H1 (cell line): ENCODE measurements at regions not wholly inside any gene's neighbourhood (a gene's known extent, or its start where the extent isn't known, plus 50 kb on each side); places are given as distances from the start of the nearest gene placed in this dataset.

ENCODE experiments used
- CTCF ChIA-PET: fragments of 300-600 bp; sonication (Branson Sonifier 250); formaldehyde crosslinking; loops from one replicate; lab custom pipeline; 2021; ENCODE audit not compliant: partially characterized antibody; lab: Charles Lee
- POLR2A ChIA-PET: fragments of 300-600 bp; sonication (Branson Sonifier 250); formaldehyde crosslinking; loops from one replicate; lab custom pipeline; 2021; ENCODE audit warnings: inconsistent platforms; ENCODE audit not compliant: partially characterized antibody; lab: Charles Lee
- DNase-seq, 2 experiments: peaks; one replicate each; pipeline versions ENCODE4 v3.0.0 to v3.0.0-alpha.2; 2010 to 2022; ENCODE audit warnings: low spot score in 2 of 2, low read depth in 1 of 2, mixed read lengths in 1 of 2
- FAIRE-seq: peaks from 2 replicates; lab custom pipeline; 2011; peaks lifted over from hg19 to GRCh38; lab: Jason Lieb, UNC
- H2AFZ ChIP-seq: 2 replicates; pipeline ENCODE4 v1.8.1; 2012; ENCODE audit warnings: low read length, inconsistent platforms
- H2AK5ac ChIP-seq: 2 replicates; pipeline ENCODE4 v1.6.1; 2013; ENCODE audit warnings: low read depth, low read length
- H2BK120ac ChIP-seq: replicated peaks from 2 replicates; pipeline ENCODE3; 2013; ENCODE audit warnings: low read depth, low read length, inconsistent platforms
- H2BK12ac ChIP-seq: 2 replicates; pipeline ENCODE4 v1.6.1; 2013; ENCODE audit warnings: low read depth, low read length
- H2BK15ac ChIP-seq: 2 replicates; pipeline ENCODE4 v1.6.1; 2013; ENCODE audit warnings: low read length
- H2BK20ac ChIP-seq: 2 replicates; pipeline ENCODE4 v1.6.1; 2013; ENCODE audit warnings: low read length
- H2BK5ac ChIP-seq: 2 replicates; pipeline ENCODE4 v1.6.1; 2013; ENCODE audit warnings: low read depth, low read length
- H3K14ac ChIP-seq: 2 replicates; pipeline ENCODE4 v1.6.1; 2013; ENCODE audit warnings: inconsistent platforms; ENCODE audit not compliant: insufficient read length
- H3K18ac ChIP-seq: 2 replicates; pipeline ENCODE4 v1.6.1; 2013; ENCODE audit warnings: low read length; ENCODE audit errors: extremely low read depth
- H3K23ac ChIP-seq: 2 replicates; pipeline ENCODE4 v1.6.1; 2013; ENCODE audit warnings: inconsistent platforms; ENCODE audit not compliant: insufficient read length
- H3K23me2 ChIP-seq: 2 replicates; pipeline ENCODE4 v1.6.1; 2013; ENCODE audit warnings: low read depth, low read length
- H3K27ac ChIP-seq: 2 replicates; pipeline ENCODE4 v1.6.1; 2011; ENCODE audit warnings: low read depth, low read length, inconsistent platforms
- H3K27me3 ChIP-seq, 4 experiments: replicated peaks in 1 of 4; 1 replicate in 1 of 4; 2 replicates in 3 of 4; pipeline versions ENCODE4 v1.6.1 to v1.8.1; 2011 to 2013; ENCODE audit warnings: low read length in 3 of 4, mild to moderate bottlenecking in 3 of 4, inconsistent platforms in 2 of 4, mixed read lengths in 2 of 4, moderate library complexity in 1 of 4; ENCODE audit not compliant: control insufficient read depth in 3 of 4, insufficient read depth in 3 of 4; ENCODE audit errors: extremely low read depth in 1 of 4
- H3K36me3 ChIP-seq, 4 experiments: 2 replicates each; pipeline versions ENCODE4 v1.6.1 to v1.8.1; 2011 to 2013; ENCODE audit warnings: mild to moderate bottlenecking in 4 of 4, low read length in 3 of 4, moderate library complexity in 2 of 4, control low read depth in 1 of 4, inconsistent platforms in 1 of 4; ENCODE audit not compliant: insufficient read depth in 4 of 4, control insufficient read depth in 2 of 4
- H3K4ac ChIP-seq: replicated peaks from 2 replicates; pipeline ENCODE3; 2013; ENCODE audit warnings: low read length, low read depth, mixed read lengths, inconsistent platforms; ENCODE audit not compliant: insufficient read length
- H3K4me1 ChIP-seq, 4 experiments: replicated peaks in 1 of 4; 1 replicate in 1 of 4; 2 replicates in 3 of 4; pipeline versions ENCODE4 v1.6.1 to v1.8.1; 2011 to 2013; ENCODE audit warnings: low read length in 3 of 4, inconsistent platforms in 2 of 4, mixed read lengths in 1 of 4; ENCODE audit not compliant: insufficient read depth in 4 of 4, control insufficient read depth in 3 of 4
- H3K4me2 ChIP-seq, 2 experiments: 2 replicates each; pipeline versions ENCODE4 v1.6.1 to v1.8.1; 2011 to 2013; ENCODE audit warnings: low read depth in 2 of 2, low read length in 2 of 2, control low read depth in 1 of 2, inconsistent platforms in 1 of 2, mild to moderate bottlenecking in 1 of 2; ENCODE audit not compliant: insufficient read depth in 1 of 2
- H3K4me3 ChIP-seq, 4 experiments: fragments of 200-600, 300-600 bp in 1 of 4; sonication (generic), shearing (Covaris generic), sonication (Bioruptor Twin) in 1 of 4; 2 replicates each; pipeline versions ENCODE4 v1.5.1 to v1.8.1; 2011 to 2016; ENCODE audit warnings: low read length in 4 of 4, low read depth in 3 of 4, control low read depth in 2 of 4, inconsistent platforms in 2 of 4, mild to moderate bottlenecking in 2 of 4, mixed read lengths in 1 of 4, moderate library complexity in 1 of 4; ENCODE audit not compliant: insufficient read depth in 2 of 4; ENCODE audit errors: extremely low read depth in 1 of 4
- H3K56ac ChIP-seq: replicated peaks from 2 replicates; pipeline ENCODE3; 2013; ENCODE audit warnings: low read depth, mild to moderate bottlenecking, mixed read lengths, low read length, inconsistent platforms; ENCODE audit not compliant: insufficient read length
- H3K79me1 ChIP-seq: 2 replicates; pipeline ENCODE4 v1.6.1; 2013; ENCODE audit warnings: low read depth, low read length, control low read depth
- H3K79me2 ChIP-seq, 2 experiments: 2 replicates each; pipeline versions ENCODE4 v1.6.1 to v1.8.1; 2012 to 2013; ENCODE audit warnings: low read length in 2 of 2, mild to moderate bottlenecking in 2 of 2, inconsistent platforms in 1 of 2; ENCODE audit not compliant: insufficient read depth in 2 of 2, control insufficient read depth in 1 of 2
- H3K9ac ChIP-seq, 4 experiments: replicated peaks in 1 of 4; 1 replicate in 1 of 4; 2 replicates in 3 of 4; pipeline versions ENCODE4 v1.6.1 to v1.8.1; 2011 to 2013; ENCODE audit warnings: low read depth in 3 of 4, low read length in 3 of 4, control low read depth in 2 of 4, mild to moderate bottlenecking in 2 of 4, moderate library complexity in 2 of 4, inconsistent platforms in 1 of 4; ENCODE audit errors: extremely low read depth in 1 of 4
- H3K9me3 ChIP-seq, 2 experiments: 2 replicates each; pipeline versions ENCODE4 v1.6.1 to v1.8.1; 2012 to 2013; ENCODE audit warnings: mild to moderate bottlenecking in 2 of 2, moderate library complexity in 2 of 2, control low read depth in 1 of 2, inconsistent platforms in 1 of 2, low read depth in 1 of 2, low read length in 1 of 2, mixed read lengths in 1 of 2; ENCODE audit not compliant: insufficient read depth in 2 of 2
- H4K20me1 ChIP-seq, 2 experiments: replicated peaks in 1 of 2; 2 replicates each; pipeline versions ENCODE3 to v1.8.1; 2011 to 2013; ENCODE audit warnings: inconsistent platforms in 2 of 2, low read length in 2 of 2, mild to moderate bottlenecking in 1 of 2; ENCODE audit not compliant: insufficient read depth in 2 of 2, control insufficient read depth in 1 of 2
- H4K5ac ChIP-seq: 2 replicates; pipeline ENCODE4 v1.6.1; 2013; ENCODE audit warnings: low read length, low read depth, mixed read lengths, inconsistent platforms; ENCODE audit not compliant: insufficient read length
- H4K8ac ChIP-seq: 2 replicates; pipeline ENCODE4 v1.8.0; 2013; ENCODE audit warnings: mild to moderate bottlenecking, moderate library complexity, low read length, inconsistent platforms; ENCODE audit not compliant: insufficient read depth; ENCODE audit errors: extremely low read depth
- H4K91ac ChIP-seq: replicated peaks from 2 replicates; pipeline ENCODE3; 2013; ENCODE audit warnings: low read length, mixed read lengths, inconsistent platforms; ENCODE audit not compliant: insufficient read length
- CBX8 ChIP-seq: fragments of 300-800, 300-1000 bp; sonication (generic); IDR thresholded peaks from 2 replicates; pipeline ENCODE4 v1.7.1; 2016; ENCODE audit warnings: low read depth, low read length, borderline replicate concordance
- EP300 ChIP-seq, 2 experiments: IDR thresholded peaks; 1 replicate in 1 of 2; 2 replicates in 1 of 2; pipeline ENCODE4 v1.6.1; 2011 to 2012; ENCODE audit warnings: low read depth in 2 of 2, low read length in 2 of 2, mild to moderate bottlenecking in 2 of 2, borderline replicate concordance in 1 of 2, inconsistent platforms in 1 of 2, moderate library complexity in 1 of 2
- HDAC2 ChIP-seq, 2 experiments: fragments of 300-600 bp in 1 of 2; sonication (generic) in 1 of 2; IDR thresholded peaks; 2 replicates each; pipeline ENCODE4 v1.6.1; 2011 to 2012; ENCODE audit warnings: low read depth in 2 of 2, low read length in 2 of 2, mild to moderate bottlenecking in 2 of 2, moderate library complexity in 2 of 2, borderline replicate concordance in 1 of 2, inconsistent platforms in 1 of 2
- KDM4A ChIP-seq: IDR thresholded peaks from one replicate; pipeline ENCODE4 v1.7.1; 2012; ENCODE audit warnings: low read depth, mild to moderate bottlenecking, moderate library complexity, low read length, inconsistent platforms; ENCODE audit not compliant: severe bottlenecking
- RBBP5 ChIP-seq: IDR thresholded peaks from 2 replicates; pipeline ENCODE4 v1.7.1; 2012; ENCODE audit warnings: low read depth, mild to moderate bottlenecking, inconsistent platforms, low read length, moderate library complexity, borderline replicate concordance
- WGBS, 2 experiments: shearing (Covaris generic) in 1 of 2; methylation state at CpG; one replicate each; pipeline versions ENCODE4 v1.1.6 to v1.1.7; 2013 to 2015; ENCODE audit warnings: low lambda C conversion rate in 2 of 2, mixed read lengths in 2 of 2, inconsistent platforms in 1 of 2, low coverage in 1 of 2, missing lambda C conversion rate in 1 of 2; ENCODE audit not compliant: insufficient replicate concordance in 2 of 2, insufficient coverage in 1 of 2, insufficient read length in 1 of 2; ENCODE audit errors: extremely low coverage in 1 of 2, missing lambda C conversion rate in 1 of 2; 5-methylcytosine and 5-hydroxymethylcytosine counted together

DNA sequence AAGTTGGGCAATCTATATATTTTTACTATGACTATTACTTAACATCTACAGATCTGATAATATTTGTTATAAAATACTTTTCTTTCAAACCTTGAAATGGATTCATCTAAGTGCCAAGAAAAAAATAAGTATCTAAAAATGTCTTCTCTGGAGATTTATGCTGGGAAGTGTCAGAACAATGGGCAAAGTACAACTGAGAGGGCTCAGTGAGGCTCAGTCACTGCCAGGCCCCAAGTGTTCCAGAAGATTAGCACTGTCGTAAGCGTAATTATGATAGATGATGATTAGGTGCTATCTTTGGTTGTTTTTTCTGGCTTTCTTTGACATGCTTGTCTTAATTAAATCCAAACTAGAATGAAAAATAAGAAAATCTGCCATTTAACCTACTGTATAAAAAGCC, 72.2 kb upstream of the ADAMTS19 start:
- Histone ChIP-seq H3K4me2 (no peak overlapping the region), H3K4ac (no peak overlapping the region), H2BK20ac (no peak overlapping the region), H4K8ac (no peak overlapping the region), H3K56ac (no peak overlapping the region), H3K14ac (no peak overlapping the region), H3K4me3 (no peak overlapping the region), H3K27ac (no peak overlapping the region), H2AFZ (no peak overlapping the region), H3K9me3 (no peaks in the 10 kb centered on the region), H3K23ac (no peak overlapping the region), H3K18ac (no peak overlapping the region), H3K9ac (no peak overlapping the region), H4K20me1 (no peaks in the 10 kb centered on the region), H3K27me3 (no peaks in the 10 kb centered on the region), H2BK12ac (no peak overlapping the region), H4K91ac (no peak overlapping the region), H4K5ac (no peak overlapping the region), H3K4me1 (no peaks in the 10 kb centered on the region), H3K79me2 (no peaks in the 10 kb centered on the region), H2BK15ac (no peak overlapping the region), H3K36me3 (no peaks in the 10 kb centered on the region), H2BK5ac (no peak overlapping the region), H2AK5ac (no peak overlapping the region), H2BK120ac (no peak overlapping the region), H3K23me2 (no peaks in the 10 kb centered on the region), H3K79me1 (no peaks in the 10 kb centered on the region)
- ChIA-PET CTCF (interaction anchor here (0.6 to 1.4 kb wide), 2 partner anchors 11 to 77 kb away, joined by 3 read pairs; no protein-coding TSS in a partner anchor), POLR2A (no interaction called here)
- DNase-seq (no peak), FAIRE-seq (no peak)
- WGBS, 2 experiments: 98% methylated on average over 2 of the region's 2 CpGs; no CpG with 5 or more reads in 1 of the 2 experiments
- TF ChIP-seq CBX8 (no peak), EP300 (IDR thresholded peaks at IDR 0.05; ENCODE audit: borderline replicate concordance in 1 of 2, low read depth in 2 of 2, low read length in 2 of 2) (no peak), KDM4A (no peak), RBBP5 (no peak), HDAC2 (IDR thresholded peaks at IDR 0.05; ENCODE audit: borderline replicate concordance in 1 of 2, low read depth in 2 of 2, low read length in 2 of 2) (no peak)
